ENCODE measurements at regions not wholly inside any gene's neighbourhood (a gene's known extent, or its start where the extent isn't known, plus 50 kb on each side); places are given as distances from the start of the nearest gene placed in this dataset.

DNA sequence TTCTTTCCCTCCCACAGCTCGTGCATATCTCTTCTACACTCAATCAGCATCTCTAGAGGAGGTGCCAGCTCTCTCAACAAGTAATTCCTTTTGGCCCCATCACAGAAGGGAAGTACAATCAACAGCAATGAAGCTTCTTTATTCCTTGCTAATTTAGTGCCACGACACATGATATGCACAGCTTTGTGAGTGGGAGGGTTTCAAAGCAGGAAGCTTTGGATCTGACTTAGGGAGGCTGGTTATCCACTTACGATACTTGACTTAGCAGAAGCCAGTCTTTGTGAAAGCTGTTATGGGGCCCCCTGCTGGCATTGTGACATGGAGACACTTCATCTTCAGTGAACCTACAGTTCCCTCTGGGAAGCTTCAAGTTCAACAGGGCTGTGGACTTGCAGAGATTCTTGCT lies 81.0 kb downstream of the TMEM100 start:
- Histone ChIP-seq H4K91ac (replicated peaks; ENCODE audit: insufficient read length, low read length) (no peak overlapping the region), H3K79me1 (ENCODE audit: low read depth, low read length) (no peaks in the 10 kb centered on the region), H4K5ac (ENCODE audit: insufficient read length, low read depth, low read length) (no peak overlapping the region), H4K8ac (ENCODE audit: extremely low read depth, insufficient read depth, low read length) (no peak overlapping the region), H3K23ac (ENCODE audit: insufficient read length) (no peak overlapping the region), H3K56ac (replicated peaks; ENCODE audit: insufficient read length, low read depth, low read length) (no peak overlapping the region), H3K4me1 (replicated peaks in 1 of 4; ENCODE audit: control insufficient read depth in 3 of 4, insufficient read depth in 4 of 4, low read length in 3 of 4) (peaks cover 0 to 5% (median 0%) of the 10 kb centered on the region in 4 experiments; a peak in 1 of 7 replicates), H2BK12ac (ENCODE audit: low read depth, low read length) (no peak overlapping the region), H2BK20ac (ENCODE audit: low read length) (no peak overlapping the region), H3K23me2 (ENCODE audit: low read depth, low read length) (no peaks in the 10 kb centered on the region), H4K20me1 (replicated peaks in 1 of 2; ENCODE audit: control insufficient read depth in 1 of 2, insufficient read depth in 2 of 2, low read length in 2 of 2) (no peaks in the 10 kb centered on the region), H3K14ac (ENCODE audit: insufficient read length) (no peak overlapping the region), H3K4me2 (ENCODE audit: insufficient read depth in 1 of 2, low read depth in 2 of 2, low read length in 2 of 2) (no peak overlapping the region), H3K9ac (replicated peaks in 1 of 4; ENCODE audit: extremely low read depth in 1 of 4, low read depth in 3 of 4, low read length in 3 of 4) (no peak overlapping the region), H2BK15ac (ENCODE audit: low read length) (no peak overlapping the region), H2BK120ac (replicated peaks; ENCODE audit: low read depth, low read length) (no peak overlapping the region), H2BK5ac (ENCODE audit: low read depth, low read length) (no peak overlapping the region), H2AK5ac (ENCODE audit: low read depth, low read length) (no peak overlapping the region), H3K9me3 (ENCODE audit: insufficient read depth in 2 of 2, low read depth in 1 of 2, low read length in 1 of 2) (no peaks in the 10 kb centered on the region; a peak in 1 of 4 replicates), H3K18ac (ENCODE audit: extremely low read depth, low read length) (no peak overlapping the region), H2AFZ (ENCODE audit: low read length) (no peak overlapping the region), H3K36me3 (ENCODE audit: control insufficient read depth in 2 of 4, insufficient read depth in 4 of 4, low read length in 3 of 4) (no peaks in the 10 kb centered on the region), H3K79me2 (ENCODE audit: control insufficient read depth in 1 of 2, insufficient read depth in 2 of 2, low read length in 2 of 2) (no peaks in the 10 kb centered on the region), H3K4me3 (ENCODE audit: extremely low read depth in 1 of 4, insufficient read depth in 2 of 4, low read depth in 3 of 4, low read length in 4 of 4) (no peak overlapping the region), H3K27me3 (replicated peaks in 1 of 4; ENCODE audit: control insufficient read depth in 3 of 4, extremely low read depth in 1 of 4, insufficient read depth in 3 of 4, low read length in 3 of 4) (no peaks in the 10 kb centered on the region), H3K4ac (replicated peaks; ENCODE audit: insufficient read length, low read depth, low read length) (no peak overlapping the region), H3K27ac (ENCODE audit: low read depth, low read length) (no peak overlapping the region)
- WGBS, 2 experiments (ENCODE audit: extremely low coverage in 1 of 2, insufficient coverage in 1 of 2, insufficient read length in 1 of 2, insufficient replicate concordance in 2 of 2, low coverage in 1 of 2, low lambda C conversion rate in 2 of 2, missing lambda C conversion rate in 1 of 2), result 73% methylated on average over 3 of the region's 3 CpGs; no CpG with 5 or more reads in 1 of the 2 experiments
- POLR2A ChIA-PET (ENCODE audit: partially characterized antibody), result no interaction called here
- CTCF ChIA-PET (ENCODE audit: partially characterized antibody), result interaction anchor here (0.6 to 6.5 kb wide), 20 partner anchors 10 to 166 kb away, joined by 3 to 38 read pairs (median 4); no protein-coding TSS in a partner anchor
- DNase-seq (ENCODE audit: low read depth in 1 of 2, low spot score in 2 of 2) (peak; percentile 33 to 52), FAIRE-seq (no peak)
- no peak for TF ChIP-seq SRF (IDR thresholded peaks at IDR 0.05; ENCODE audit: low read depth, low read length)
- TF ChIP-seq RXRA (IDR thresholded peaks at IDR 0.05; ENCODE audit: insufficient read depth, low read depth, low read length), result no peak
- no peak for TF ChIP-seq RFX5 (IDR thresholded peaks at IDR 0.05; ENCODE audit: borderline replicate concordance, low read depth, low read length)
- no peak for TF ChIP-seq FOSL1 (IDR thresholded peaks at IDR 0.05; ENCODE audit: insufficient read depth, low read depth, low read length)
- no peak for TF ChIP-seq ZNF274 (IDR thresholded peaks at IDR 0.05; ENCODE audit: borderline replicate concordance, extremely low read depth, low read length)
- no peak for TF ChIP-seq CEBPB (IDR thresholded peaks at IDR 0.05; ENCODE audit: low read depth, low read length)
- TF ChIP-seq, protein P1, sequence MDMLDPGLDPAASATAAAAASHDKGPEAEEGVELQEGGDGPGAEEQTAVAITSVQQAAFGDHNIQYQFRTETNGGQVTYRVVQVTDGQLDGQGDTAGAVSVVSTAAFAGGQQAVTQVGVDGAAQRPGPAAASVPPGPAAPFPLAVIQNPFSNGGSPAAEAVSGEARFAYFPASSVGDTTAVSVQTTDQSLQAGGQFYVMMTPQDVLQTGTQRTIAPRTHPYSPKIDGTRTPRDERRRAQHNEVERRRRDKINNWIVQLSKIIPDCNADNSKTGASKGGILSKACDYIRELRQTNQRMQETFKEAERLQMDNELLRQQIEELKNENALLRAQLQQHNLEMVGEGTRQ (IDR thresholded peaks at IDR 0.05; ENCODE audit: low read length), result no peak
- peak; percentile 30 to 51; a peak in 3 of 4 replicates for TF ChIP-seq RAD21 (IDR thresholded peaks at IDR 0.05 in 1 of 2, conservative IDR thresholded peaks at IDR 0.05 in 1 of 2; ENCODE audit: low read depth in 2 of 2, low read length in 2 of 2)
- no peak for TF ChIP-seq CHD1 (IDR thresholded peaks at IDR 0.05; ENCODE audit: low read depth, low read length)
- TF ChIP-seq, protein P2, sequence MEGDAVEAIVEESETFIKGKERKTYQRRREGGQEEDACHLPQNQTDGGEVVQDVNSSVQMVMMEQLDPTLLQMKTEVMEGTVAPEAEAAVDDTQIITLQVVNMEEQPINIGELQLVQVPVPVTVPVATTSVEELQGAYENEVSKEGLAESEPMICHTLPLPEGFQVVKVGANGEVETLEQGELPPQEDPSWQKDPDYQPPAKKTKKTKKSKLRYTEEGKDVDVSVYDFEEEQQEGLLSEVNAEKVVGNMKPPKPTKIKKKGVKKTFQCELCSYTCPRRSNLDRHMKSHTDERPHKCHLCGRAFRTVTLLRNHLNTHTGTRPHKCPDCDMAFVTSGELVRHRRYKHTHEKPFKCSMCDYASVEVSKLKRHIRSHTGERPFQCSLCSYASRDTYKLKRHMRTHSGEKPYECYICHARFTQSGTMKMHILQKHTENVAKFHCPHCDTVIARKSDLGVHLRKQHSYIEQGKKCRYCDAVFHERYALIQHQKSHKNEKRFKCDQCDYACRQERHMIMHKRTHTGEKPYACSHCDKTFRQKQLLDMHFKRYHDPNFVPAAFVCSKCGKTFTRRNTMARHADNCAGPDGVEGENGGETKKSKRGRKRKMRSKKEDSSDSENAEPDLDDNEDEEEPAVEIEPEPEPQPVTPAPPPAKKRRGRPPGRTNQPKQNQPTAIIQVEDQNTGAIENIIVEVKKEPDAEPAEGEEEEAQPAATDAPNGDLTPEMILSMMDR (IDR thresholded peaks at IDR 0.05; ENCODE audit: control extremely low read depth in 1 of 3, insufficient read depth in 1 of 3, low read depth in 1 of 3, low read length in 3 of 3), result peak; percentile 3 to 38 (median 22); a peak in 3 of 4 replicates

Data from H1 (cell line).